HTR-8/SVneo (cell line): ENCODE measurements at regions not wholly inside any gene's neighbourhood (a gene's known extent, or its start where the extent isn't known, plus 50 kb on each side); places are given as distances from the start of the nearest gene placed in this dataset.
"Not testable (repeated sequence)": the region's sequence is repeated elsewhere in the genome, so short reads cannot be mapped to it uniquely, and the experiment has no call there.

Experiments
- DNase-seq: peaks from one replicate; pipeline ENCODE4 v3.0.0; 2011; ENCODE audit warnings: low spot score, mixed read lengths; ENCODE audit not compliant: insufficient read length
- FAIRE-seq: peaks from 2 replicates; lab custom pipeline; 2011; peaks lifted over from hg19 to GRCh38; lab: Jason Lieb, UNC

- no peak for FAIRE-seq
These were observed 246.4 kb downstream of the SPRY2 start for GRCh38 chr13:80094526-80094925.

GRCh38 chr13:80093888-80094287 is 247.0 kb downstream of the SPRY2 start:
- no peak for DNase-seq
- no peak for FAIRE-seq

More at GRCh38 chr13:80094526-80094925, 246.4 kb downstream of the SPRY2 start:
- no peak for DNase-seq

- FAIRE-seq (no peak), DNase-seq (no peak)
These were observed 254.6 kb downstream of the SPRY2 start for GRCh38 chr13:80086304-80086721.

- DNase-seq, result peak; percentile 11
These were observed 256.9 kb downstream of the SPRY2 start for GRCh38 chr13:80083853-80084676.

GRCh38 chr13:80083081-80083852 is 257.7 kb downstream of the SPRY2 start:
- DNase-seq, result no peak
- no peak for FAIRE-seq

More at GRCh38 chr13:80083853-80084676, 256.9 kb downstream of the SPRY2 start:
- FAIRE-seq, result no peak

- no peak for FAIRE-seq
- no peak for DNase-seq
These were observed 258.4 kb downstream of the SPRY2 start for GRCh38 chr13:80082396-80083080.

- DNase-seq (no peak), FAIRE-seq (no peak)
These were observed 266.1 kb downstream of the SPRY2 start for GRCh38 chr13:80074811-80075210.

GRCh38 chr13:80074143-80074752 is 266.7 kb downstream of the SPRY2 start:
- FAIRE-seq (no peak), DNase-seq (no peak)

- no peak for DNase-seq
- FAIRE-seq, result no peak
These were observed 268.7 kb downstream of the SPRY2 start for GRCh38 chr13:80072231-80072630.

- DNase-seq (no peak), FAIRE-seq (no peak)
These were observed 270.8 kb downstream of the SPRY2 start for GRCh38 chr13:80070024-80070703.

- no peak for FAIRE-seq
- no peak for DNase-seq
These were observed 271.6 kb downstream of the SPRY2 start for GRCh38 chr13:80069374-80069773.

GRCh38 chr13:80065996-80066395 is 274.9 kb downstream of the SPRY2 start:
- FAIRE-seq, result no peak
- DNase-seq, result no peak

- DNase-seq, FAIRE-seq: not testable (repeated sequence)
These were observed 278.5 kb downstream of the SPRY2 start for GRCh38 chr13:80062416-80062815.

- no peak for FAIRE-seq
These were observed 281.1 kb downstream of the SPRY2 start for GRCh38 chr13:80059789-80060188.

GRCh38 chr13:80058626-80059025 is 282.3 kb downstream of the SPRY2 start:
- DNase-seq, result no peak
- FAIRE-seq, result no peak

More at GRCh38 chr13:80059789-80060188, 281.1 kb downstream of the SPRY2 start:
- DNase-seq, result no peak

- FAIRE-seq (no peak), DNase-seq (no peak)
These were observed 285.1 kb downstream of the SPRY2 start for GRCh38 chr13:80055847-80056246.

- no peak for DNase-seq
- no peak for FAIRE-seq
These were observed 286.1 kb downstream of the SPRY2 start for GRCh38 chr13:80054806-80055205.

- no peak for DNase-seq
- FAIRE-seq, result no peak
These were observed 288.6 kb downstream of the SPRY2 start for GRCh38 chr13:80052286-80052685.

GRCh38 chr13:80050252-80050651 is 290.7 kb downstream of the SPRY2 start:
- no peak for FAIRE-seq

GRCh38 chr13:80048802-80049201 is 292.1 kb downstream of the SPRY2 start:
- peak; percentile 41 for DNase-seq
- FAIRE-seq, result peak; percentile 28

More at GRCh38 chr13:80050252-80050651, 290.7 kb downstream of the SPRY2 start:
- DNase-seq, result no peak
